ENCODE measurements at regions not wholly inside any gene's neighbourhood (a gene's known extent, or its start where the extent isn't known, plus 50 kb on each side); places are given as distances from the start of the nearest gene placed in this dataset.

- no peaks in the 10 kb centered on the region for H3K9me3 ChIP-seq (replicated peaks; ENCODE audit: control insufficient read depth, insufficient read depth, low read length)
- no peaks in the 10 kb centered on the region for H3K9me1 ChIP-seq (replicated peaks; ENCODE audit: control insufficient read depth, extremely low read depth, insufficient read depth, low read length)
- dilution Hi-C loops (cut with MboI; ENCODE audit: extremely low pct_ligation_motif_present, low sequenced_read_pairs) (no loop called here), intact Hi-C loops (cut with micrococcal nuclease) (no loop called here)
- POLR2A ChIA-PET = no interaction called here
- CTCF ChIA-PET = no interaction called here
- no peak for TF ChIP-seq GATA2 (IDR thresholded peaks at IDR 0.05; ENCODE audit: insufficient read depth, insufficient read length, low read depth, low read length)
- TF ChIP-seq, protein P1, sequence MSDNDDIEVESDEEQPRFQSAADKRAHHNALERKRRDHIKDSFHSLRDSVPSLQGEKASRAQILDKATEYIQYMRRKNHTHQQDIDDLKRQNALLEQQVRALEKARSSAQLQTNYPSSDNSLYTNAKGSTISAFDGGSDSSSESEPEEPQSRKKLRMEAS (IDR thresholded peaks at IDR 0.05; ENCODE audit: insufficient read depth, insufficient read length) = no peak
- no peak for TF ChIP-seq MYC (IDR thresholded peaks at IDR 0.05; ENCODE audit: low read depth, low read length)
- no peak for TF ChIP-seq POLR2A (IDR thresholded peaks at IDR 0.05; ENCODE audit: low read depth, low read length)
- TF ChIP-seq CTCF (IDR thresholded peaks at IDR 0.05; ENCODE audit: extremely low read depth in 1 of 2, insufficient read depth in 1 of 2, low read depth in 1 of 2, low read length in 2 of 2) = no peak
- H3K4me1 ChIP-seq (ENCODE audit: control insufficient read depth, extremely low read depth, insufficient read depth, low read length) = no peaks in the 10 kb centered on the region
- H3K27me3 ChIP-seq (ENCODE audit: control insufficient read depth in 2 of 2, insufficient read depth in 2 of 2, low read length in 2 of 2) = no peaks in the 10 kb centered on the region
- no peaks in the 10 kb centered on the region for H3K79me2 ChIP-seq (ENCODE audit: control insufficient read depth, insufficient read depth, low read length)
- no TSS peak for BruUV-seq (replicated peaks)
- H3K4me3 ChIP-seq (replicated peaks in 1 of 3; ENCODE audit: insufficient read depth in 1 of 3, low read depth in 1 of 3, low read length in 3 of 3) = no peak overlapping the region
- FAIRE-seq = no peak
- no peak for DNase-seq (ENCODE audit: low read depth, low spot score)
- no peaks in the 10 kb centered on the region for H4K20me1 ChIP-seq (replicated peaks; ENCODE audit: control insufficient read depth, extremely low read depth, insufficient read depth, low read length)
- H3K9ac ChIP-seq (replicated peaks; ENCODE audit: extremely low read depth, insufficient read depth, low read length) = no peak overlapping the region
- no peak overlapping the region for H2AFZ ChIP-seq (ENCODE audit: low read depth, low read length)
- H3K36me3 ChIP-seq (ENCODE audit: control insufficient read depth in 2 of 2, extremely low read depth in 1 of 2, insufficient read depth in 2 of 2, low read length in 2 of 2) = no peaks in the 10 kb centered on the region
- no peak overlapping the region for H3K27ac ChIP-seq (ENCODE audit: insufficient read depth, low read depth, low read length)
- H3K4me2 ChIP-seq (ENCODE audit: insufficient read depth, low read length) = no peak overlapping the region
Measured at GRCh38 chr2:129479892-129480291, 499.6 kb upstream of the RAB6C start.

DNA sequence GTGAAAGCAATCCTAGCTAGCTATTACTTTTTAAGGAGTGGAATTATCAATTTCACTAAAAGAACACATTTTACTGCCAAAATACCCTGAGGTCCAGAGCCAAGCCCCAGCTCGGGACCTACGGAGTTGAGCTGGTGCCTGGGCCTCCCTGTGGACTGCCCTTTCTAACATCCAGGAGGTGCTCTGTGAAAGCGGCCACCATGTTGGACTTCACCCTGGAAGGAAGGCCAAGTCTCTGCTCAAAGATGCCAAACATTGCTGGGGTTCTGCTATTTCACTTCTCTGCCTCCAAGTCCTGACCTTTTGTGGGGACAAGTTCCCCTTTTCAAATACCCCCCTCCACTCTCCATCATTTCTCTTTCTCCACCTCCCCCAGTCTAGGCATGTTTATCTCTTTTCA lies 498.7 kb upstream of the RAB6C start:
- Histone ChIP-seq H3K27me3 (ENCODE audit: control insufficient read depth in 2 of 2, insufficient read depth in 2 of 2, low read length in 2 of 2) (no peaks in the 10 kb centered on the region), H3K9ac (replicated peaks; ENCODE audit: extremely low read depth, insufficient read depth, low read length) (no peak overlapping the region), H2AFZ (ENCODE audit: low read depth, low read length) (no peak overlapping the region), H3K9me3 (replicated peaks; ENCODE audit: control insufficient read depth, insufficient read depth, low read length) (no peaks in the 10 kb centered on the region), H4K20me1 (replicated peaks; ENCODE audit: control insufficient read depth, extremely low read depth, insufficient read depth, low read length) (no peaks in the 10 kb centered on the region), H3K9me1 (replicated peaks; ENCODE audit: control insufficient read depth, extremely low read depth, insufficient read depth, low read length) (no peaks in the 10 kb centered on the region), H3K4me1 (ENCODE audit: control insufficient read depth, extremely low read depth, insufficient read depth, low read length) (no peaks in the 10 kb centered on the region), H3K4me3 (replicated peaks in 1 of 3; ENCODE audit: insufficient read depth in 1 of 3, low read depth in 1 of 3, low read length in 3 of 3) (no peak overlapping the region), H3K79me2 (ENCODE audit: control insufficient read depth, insufficient read depth, low read length) (no peaks in the 10 kb centered on the region), H3K36me3 (ENCODE audit: control insufficient read depth in 2 of 2, extremely low read depth in 1 of 2, insufficient read depth in 2 of 2, low read length in 2 of 2) (no peaks in the 10 kb centered on the region), H3K27ac (ENCODE audit: insufficient read depth, low read depth, low read length) (no peak overlapping the region), H3K4me2 (ENCODE audit: insufficient read depth, low read length) (no peak overlapping the region)
- BruUV-seq (replicated peaks) = no TSS peak
- DNase-seq (ENCODE audit: low read depth, low spot score) (no peak), FAIRE-seq (no peak)
- ChIA-PET CTCF (no interaction called here), POLR2A (no interaction called here)
- dilution Hi-C loops (cut with MboI; ENCODE audit: extremely low pct_ligation_motif_present, low sequenced_read_pairs) (no loop called here), intact Hi-C loops (cut with micrococcal nuclease) (no loop called here)
- TF ChIP-seq FOS (IDR thresholded peaks at IDR 0.05; ENCODE audit: borderline replicate concordance, insufficient read depth, low read length) = no peak
- TF ChIP-seq CTCF (IDR thresholded peaks at IDR 0.05; ENCODE audit: extremely low read depth in 1 of 2, insufficient read depth in 1 of 2, low read depth in 1 of 2, low read length in 2 of 2) = no peak
- TF ChIP-seq, protein P1 (IDR thresholded peaks at IDR 0.05; ENCODE audit: insufficient read depth, insufficient read length) = no peak
- TF ChIP-seq POLR2A (IDR thresholded peaks at IDR 0.05; ENCODE audit: low read depth, low read length) = no peak
- no peak for TF ChIP-seq EZH2 (IDR thresholded peaks at IDR 0.05; ENCODE audit: borderline replicate concordance, low read depth, low read length, severe bottlenecking)
